MM.1S (cell line): ENCODE measurements at regions not wholly inside any gene's neighbourhood (a gene's known extent, or its start where the extent isn't known, plus 50 kb on each side); places are given as distances from the start of the nearest gene placed in this dataset.

ENCODE experiments used
- DNase-seq: peaks from one replicate; pipeline ENCODE4 v3.0.0-alpha.2; 2015
- H2AFZ ChIP-seq: fragments of 300-600 bp; sonication (generic); 2 replicates; pipeline ENCODE4 v1.6.0; 2016; ENCODE audit warnings: antibody characterized with exemption, low read length
- H3F3A ChIP-seq: fragments of 300-600 bp; sonication (generic); 2 replicates; pipeline ENCODE4 v1.6.1; 2016; ENCODE audit warnings: mild to moderate bottlenecking, antibody characterized with exemption, low read length, moderate library complexity, mixed read lengths; ENCODE audit not compliant: insufficient read depth
- H3K27ac ChIP-seq: fragments of 300-600 bp; sonication (generic); 2 replicates; pipeline ENCODE4 v1.5.1; 2016; ENCODE audit warnings: mild to moderate bottlenecking, low read length
- H3K27me3 ChIP-seq: fragments of 300-600 bp; sonication (generic); replicated peaks from 2 replicates; pipeline ENCODE4 v1.6.0; 2016; ENCODE audit warnings: low read length; ENCODE audit not compliant: insufficient read depth
- H3K36me3 ChIP-seq: fragments of 300-600 bp; sonication (generic); replicated peaks from 2 replicates; pipeline ENCODE4 v1.6.1; 2016; ENCODE audit warnings: mild to moderate bottlenecking, low read length, mixed read lengths; ENCODE audit not compliant: insufficient read depth
- H3K4me1 ChIP-seq: fragments of 300-600 bp; sonication (generic); 2 replicates; pipeline ENCODE4 v1.6.1; 2016; ENCODE audit warnings: low read length, mixed read lengths
- H3K4me2 ChIP-seq: fragments of 300-600 bp; sonication (generic); 2 replicates; pipeline ENCODE4 v1.6.0; 2016; ENCODE audit warnings: low read depth, low read length
- H3K4me3 ChIP-seq: fragments of 300-600 bp; sonication (generic); 2 replicates; pipeline ENCODE4 v1.5.1; 2016; ENCODE audit warnings: low read length, mixed read lengths
- H3K79me2 ChIP-seq: fragments of 300-600 bp; sonication (generic); 2 replicates; pipeline ENCODE4 v1.6.1; 2016; ENCODE audit warnings: mixed run types, low read length, mixed read lengths
- H3K9ac ChIP-seq: fragments of 300-600 bp; sonication (generic); 2 replicates; pipeline ENCODE4 v1.6.1; 2016; ENCODE audit warnings: low read length, mixed read lengths
- H3K9me2 ChIP-seq: fragments of 300-600 bp; sonication (generic); replicated peaks from 2 replicates; pipeline ENCODE4 v1.6.1; 2016; ENCODE audit warnings: mild to moderate bottlenecking, low read length, mixed read lengths; ENCODE audit not compliant: insufficient read depth
- H3K9me3 ChIP-seq: fragments of 300-600 bp; sonication (generic); replicated peaks from 2 replicates; pipeline ENCODE4 v1.6.1; 2016; ENCODE audit warnings: mild to moderate bottlenecking, low read length, mixed read lengths; ENCODE audit not compliant: insufficient read depth
- H4K20me1 ChIP-seq: fragments of 300-600 bp; sonication (generic); 2 replicates; pipeline ENCODE4 v1.6.1; 2016; ENCODE audit warnings: mild to moderate bottlenecking, low read length, moderate library complexity, mixed read lengths; ENCODE audit not compliant: insufficient read depth
- EZH2 ChIP-seq: fragments of 300-600 bp; sonication (generic); optimal IDR thresholded peaks from 2 replicates; pipeline ENCODE3; 2017; ENCODE audit warnings: low read depth, mild to moderate bottlenecking, antibody characterized with exemption, low read length, mixed read lengths
- EZH2phosphoT487 ChIP-seq: fragments of 300-600 bp; sonication (generic); IDR thresholded peaks from 2 replicates; pipeline ENCODE4 v1.6.1; 2018; ENCODE audit warnings: antibody characterized with exemption, low read length
- TF ChIP-seq, protein P1 (sequence below): fragments of 300-600 bp; sonication (generic); IDR thresholded peaks from 2 replicates; pipeline ENCODE4 v1.5.1; 2016; ENCODE audit warnings: antibody characterized with exemption, low read length, mixed read lengths

DNA sequence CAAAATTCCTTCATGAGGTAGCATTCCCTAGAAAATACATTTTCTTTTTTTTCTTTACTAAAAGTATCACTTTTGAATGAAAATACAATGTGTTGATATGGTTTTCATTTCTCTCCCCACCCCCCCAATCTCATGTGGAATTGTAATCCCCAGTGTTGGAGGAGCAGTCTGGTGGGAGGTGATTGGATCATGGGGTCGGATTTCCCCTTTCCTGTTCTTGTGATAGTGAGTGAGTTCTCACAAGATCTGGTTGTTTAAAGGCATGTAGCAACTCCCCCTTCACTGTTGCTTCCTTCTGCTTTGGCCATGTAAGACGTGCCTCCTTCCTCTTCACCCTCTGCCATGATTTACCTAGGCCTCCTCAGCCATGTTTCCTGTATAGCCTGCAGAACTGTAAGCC is 790.3 kb upstream of the KCND2 start:
- Histone ChIP-seq H4K20me1 (no peaks in the 10 kb centered on the region), H3K36me3 (no peaks in the 10 kb centered on the region), H3F3A (0 out of 2 replicates have a peak, but pooled peaks cover 3% of the 10 kb centered on the region), H3K9ac (no peak overlapping the region), H3K9me3 (no peaks in the 10 kb centered on the region), H3K79me2 (no peaks in the 10 kb centered on the region), H3K4me1 (peaks cover 10% of the 10 kb centered on the region), H2AFZ (no peak overlapping the region), H3K27me3 (no peaks in the 10 kb centered on the region), H3K4me2 (no peak overlapping the region), H3K27ac (no peak overlapping the region), H3K9me2 (no peaks in the 10 kb centered on the region), H3K4me3 (no peak overlapping the region)
- no peak for DNase-seq
- TF ChIP-seq EZH2 (no peak), EZH2phosphoT487 (no peak)
- TF ChIP-seq, protein P1, sequence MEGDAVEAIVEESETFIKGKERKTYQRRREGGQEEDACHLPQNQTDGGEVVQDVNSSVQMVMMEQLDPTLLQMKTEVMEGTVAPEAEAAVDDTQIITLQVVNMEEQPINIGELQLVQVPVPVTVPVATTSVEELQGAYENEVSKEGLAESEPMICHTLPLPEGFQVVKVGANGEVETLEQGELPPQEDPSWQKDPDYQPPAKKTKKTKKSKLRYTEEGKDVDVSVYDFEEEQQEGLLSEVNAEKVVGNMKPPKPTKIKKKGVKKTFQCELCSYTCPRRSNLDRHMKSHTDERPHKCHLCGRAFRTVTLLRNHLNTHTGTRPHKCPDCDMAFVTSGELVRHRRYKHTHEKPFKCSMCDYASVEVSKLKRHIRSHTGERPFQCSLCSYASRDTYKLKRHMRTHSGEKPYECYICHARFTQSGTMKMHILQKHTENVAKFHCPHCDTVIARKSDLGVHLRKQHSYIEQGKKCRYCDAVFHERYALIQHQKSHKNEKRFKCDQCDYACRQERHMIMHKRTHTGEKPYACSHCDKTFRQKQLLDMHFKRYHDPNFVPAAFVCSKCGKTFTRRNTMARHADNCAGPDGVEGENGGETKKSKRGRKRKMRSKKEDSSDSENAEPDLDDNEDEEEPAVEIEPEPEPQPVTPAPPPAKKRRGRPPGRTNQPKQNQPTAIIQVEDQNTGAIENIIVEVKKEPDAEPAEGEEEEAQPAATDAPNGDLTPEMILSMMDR: no peak

DNA sequence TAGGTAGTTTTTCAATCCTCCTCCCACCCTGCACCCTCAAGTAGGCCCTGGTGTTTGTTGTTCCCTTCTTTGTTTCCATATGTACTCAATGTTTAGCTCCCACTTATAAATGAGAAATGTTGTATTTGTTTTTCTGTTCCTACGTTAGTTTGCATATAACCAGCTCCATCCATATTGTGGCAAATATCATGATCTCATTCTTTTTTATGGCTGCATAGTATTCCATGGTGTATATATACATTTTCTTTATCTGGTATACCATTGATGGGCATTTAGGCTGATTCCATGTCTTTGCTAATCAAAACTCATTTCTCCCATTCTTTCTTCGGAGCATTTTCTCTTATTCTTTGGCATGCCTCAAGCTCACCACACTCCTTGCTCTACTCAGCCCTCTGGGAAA is 789.6 kb upstream of the KCND2 start:
- no peak for DNase-seq
- no peak overlapping the region for H2AFZ ChIP-seq
- H4K20me1 ChIP-seq: no peaks in the 10 kb centered on the region
- 0 out of 2 replicates have a peak, but pooled peaks cover 3% of the 10 kb centered on the region for H3F3A ChIP-seq
- no peaks in the 10 kb centered on the region for H3K9me2 ChIP-seq
- H3K4me2 ChIP-seq: no peak overlapping the region
- no peaks in the 10 kb centered on the region for H3K9me3 ChIP-seq
- no peak overlapping the region for H3K4me3 ChIP-seq
- no peak overlapping the region for H3K9ac ChIP-seq
- H3K27me3 ChIP-seq: no peaks in the 10 kb centered on the region
- H3K79me2 ChIP-seq: no peaks in the 10 kb centered on the region
- peaks cover 10% of the 10 kb centered on the region for H3K4me1 ChIP-seq
- TF ChIP-seq EZH2 (no peak), EZH2phosphoT487 (no peak)
- TF ChIP-seq, protein P1: no peak
- H3K36me3 ChIP-seq: no peaks in the 10 kb centered on the region
- H3K27ac ChIP-seq: no peak overlapping the region

DNA sequence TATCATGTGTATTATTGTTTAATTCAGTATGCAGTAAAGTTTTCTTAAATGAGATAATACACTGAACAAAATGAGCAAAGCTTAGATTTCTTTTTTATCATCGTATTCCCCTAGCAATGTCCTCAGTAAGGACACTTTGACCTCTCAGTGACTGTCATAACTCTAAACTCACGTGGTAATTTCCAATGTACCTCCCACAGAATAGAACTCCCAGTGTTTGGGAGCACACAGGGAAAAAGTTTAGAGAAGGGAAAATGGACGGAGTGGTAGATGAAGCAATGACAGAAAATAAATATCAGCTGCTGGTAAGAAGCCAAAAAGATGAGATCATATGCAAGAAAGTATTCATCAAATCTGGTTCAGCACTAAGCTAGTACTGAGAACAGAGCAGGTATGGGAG is 758.6 kb upstream of the KCND2 start:
- H3K27ac ChIP-seq: no peak overlapping the region

More for the DNA sequence above, 758.6 kb upstream of the KCND2 start:
- Histone ChIP-seq H3K9me2 (no peaks in the 10 kb centered on the region), H3K4me2 (no peak overlapping the region), H3K4me3 (no peak overlapping the region), H3K27me3 (no peaks in the 10 kb centered on the region), H3K9me3 (no peaks in the 10 kb centered on the region), H4K20me1 (no peaks in the 10 kb centered on the region), H3K4me1 (no peaks in the 10 kb centered on the region), H3K36me3 (no peaks in the 10 kb centered on the region), H3F3A (no peaks in the 10 kb centered on the region), H3K79me2 (no peaks in the 10 kb centered on the region), H2AFZ (no peak overlapping the region), H3K9ac (no peak overlapping the region)
- TF ChIP-seq EZH2phosphoT487 (no peak), EZH2 (no peak)
- TF ChIP-seq, protein P1: no peak
- no peak for DNase-seq
